GM12878 (cell line): ENCODE measurements at regions not wholly inside any gene's neighbourhood (a gene's known extent, or its start where the extent isn't known, plus 50 kb on each side); places are given as distances from the start of the nearest gene placed in this dataset.

Experiments used
- ASH2L ChIP-seq: fragments of 300-600, 200-600 bp; sonication (generic); IDR thresholded peaks from 2 replicates; pipeline ENCODE4 v1.6.1; 2017; ENCODE audit warnings: low read depth, mild to moderate bottlenecking, borderline replicate concordance
- ATF2 ChIP-seq: IDR thresholded peaks from 2 replicates; pipeline ENCODE4 v1.6.1; 2012; ENCODE audit warnings: low read length, inconsistent platforms
- CHD2 ChIP-seq: IDR thresholded peaks from 2 replicates; pipeline ENCODE4 v1.6.1; 2011; ENCODE audit warnings: low read depth, low read length, improper control_type of control experiment, borderline replicate concordance
- CTCF ChIP-seq, 3 experiments: IDR thresholded peaks in 2 of 3; conservative IDR thresholded peaks in 1 of 3; 2 replicates each; pipeline ENCODE4 v1.5.1; 2011; ENCODE audit warnings: low read depth in 3 of 3, low read length in 3 of 3, mild to moderate bottlenecking in 3 of 3, control low read depth in 2 of 3, moderate library complexity in 2 of 3, inconsistent platforms in 1 of 3, mixed read lengths in 1 of 3; ENCODE audit not compliant: control insufficient read depth in 2 of 3, insufficient read depth in 1 of 3; ENCODE audit errors: extremely low read depth in 1 of 3
- EGR1 ChIP-seq, 2 experiments: IDR thresholded peaks; 1 replicate in 1 of 2; 2 replicates in 1 of 2; pipeline ENCODE4 v1.6.1; 2011 to 2012; ENCODE audit warnings: low read depth in 2 of 2, low read length in 2 of 2, borderline replicate concordance in 1 of 2, mild to moderate bottlenecking in 1 of 2, moderate library complexity in 1 of 2
- EZH2 ChIP-seq: IDR thresholded peaks from 2 replicates; pipeline ENCODE4 v1.6.1; 2012; ENCODE audit warnings: low read depth, mild to moderate bottlenecking, control low read depth, inconsistent platforms, low read length, borderline replicate concordance; ENCODE audit not compliant: control insufficient read depth
- MYC ChIP-seq: IDR thresholded peaks from 2 replicates; pipeline ENCODE4 v1.6.1; 2011; ENCODE audit warnings: mild to moderate bottlenecking, low read length, moderate library complexity, inconsistent platforms; ENCODE audit not compliant: insufficient read depth, insufficient replicate concordance, insufficient read length, severe bottlenecking
- NFYB ChIP-seq: IDR thresholded peaks from 2 replicates; pipeline ENCODE4 v1.6.1; 2011; ENCODE audit warnings: low read depth, mild to moderate bottlenecking, low read length, improper control_type of control experiment, moderate library complexity; ENCODE audit not compliant: insufficient read depth
- NR2F1 ChIP-seq: fragments of 450-650 bp; conservative IDR thresholded peaks from 2 replicates; pipeline ENCODE4 v1.6.1; 2017; ENCODE audit warnings: mild to moderate bottlenecking
- POLR2A ChIP-seq: IDR thresholded peaks from 2 replicates; pipeline ENCODE4 v1.6.1; 2011; ENCODE audit warnings: low read depth, mild to moderate bottlenecking, low read length
- PRDM15 ChIP-seq: fragments of 450-650 bp; formaldehyde crosslinking; IDR thresholded peaks from 2 replicates; pipeline ENCODE4 v1.4.0; 2020; ENCODE audit warnings: mild to moderate bottlenecking, moderate library complexity
- SKIL ChIP-seq: fragments of 450-650 bp; IDR thresholded peaks from 2 replicates; pipeline ENCODE4 v1.6.1; 2017; ENCODE audit warnings: mild to moderate bottlenecking, low read depth, inconsistent platforms; ENCODE audit not compliant: poor library complexity, severe bottlenecking
- TAF1 ChIP-seq: IDR thresholded peaks from 2 replicates; pipeline ENCODE4 v1.6.1; 2011; ENCODE audit warnings: mild to moderate bottlenecking, low read depth, low read length, borderline replicate concordance
- USF1 ChIP-seq: IDR thresholded peaks from 2 replicates; pipeline ENCODE4 v1.6.1; 2011; ENCODE audit warnings: borderline replicate concordance, low read depth, mild to moderate bottlenecking, moderate library complexity, mixed read lengths, low read length; ENCODE audit not compliant: insufficient read depth; ENCODE audit errors: extremely low read length

GRCh38 chr10:118865998-118866693 lies 111.4 kb upstream of the CACUL1 start:
- no peak for TF ChIP-seq CTCF (IDR thresholded peaks at IDR 0.05 in 2 of 3, conservative IDR thresholded peaks at IDR 0.05 in 1 of 3; ENCODE audit: control insufficient read depth in 2 of 3, extremely low read depth in 1 of 3, insufficient read depth in 1 of 3, low read depth in 3 of 3, low read length in 3 of 3)
- no peak for TF ChIP-seq EGR1 (IDR thresholded peaks at IDR 0.05; ENCODE audit: borderline replicate concordance in 1 of 2, low read depth in 2 of 2, low read length in 2 of 2)
- TF ChIP-seq TAF1, result no peak
- TF ChIP-seq MYC, result no peak
- no peak for TF ChIP-seq POLR2A
- no peak for TF ChIP-seq NFYB
- TF ChIP-seq PRDM15 (CRISPR knock-in tag), result no peak
- TF ChIP-seq ASH2L, result no peak
- TF ChIP-seq USF1, result no peak
- no peak for TF ChIP-seq SKIL
- TF ChIP-seq NR2F1, result no peak
- no peak for TF ChIP-seq CHD2
- no peak for TF ChIP-seq EZH2
- no peak for TF ChIP-seq ATF2
